ENCODE measurements at regions not wholly inside any gene's neighbourhood (a gene's known extent, or its start where the extent isn't known, plus 50 kb on each side); places are given as distances from the start of the nearest gene placed in this dataset.
"Not testable (repeated sequence)": the region's sequence is repeated elsewhere in the genome, so short reads cannot be mapped to it uniquely, and the experiment has no call there.

- DNase-seq, result no peak
Measured at GRCh38 chr18:54433368-54433767, 75.7 kb downstream of the C18orf54 start.

GRCh38 chr18:54433857-54434256 lies 76.2 kb downstream of the C18orf54 start:
- no peak for DNase-seq

- DNase-seq, result no peak
Measured at GRCh38 chr18:54434453-54434852, 76.7 kb downstream of the C18orf54 start.

- no peak for DNase-seq
Measured at GRCh38 chr18:54436501-54436900, 78.8 kb downstream of the C18orf54 start.

- no peak for DNase-seq
Measured at GRCh38 chr18:54440292-54440691, 82.6 kb downstream of the C18orf54 start.

GRCh38 chr18:54444319-54444914 lies 86.7 kb downstream of the C18orf54 start:
- peak; percentile 20 for DNase-seq

- no peak for DNase-seq
Measured at GRCh38 chr18:54453996-54454395, 96.3 kb downstream of the C18orf54 start.

GRCh38 chr18:54465502-54465901 lies 107.8 kb downstream of the C18orf54 start:
- no peak for DNase-seq

- no peak for DNase-seq
Measured at GRCh38 chr18:54466248-54467005, 108.7 kb downstream of the C18orf54 start.

GRCh38 chr18:54479365-54479764 lies 111.7 kb upstream of the DYNAP start:
- no peak for DNase-seq

GRCh38 chr18:54480616-54481015 lies 110.4 kb upstream of the DYNAP start:
- no peak for DNase-seq

GRCh38 chr18:54502451-54502850 lies 88.6 kb upstream of the DYNAP start:
- DNase-seq, result not testable (repeated sequence)

GRCh38 chr18:54503131-54503894 lies 87.7 kb upstream of the DYNAP start:
- no peak for DNase-seq

- no peak for DNase-seq
Measured at GRCh38 chr18:54506516-54507261, 84.4 kb upstream of the DYNAP start.

- no peak for DNase-seq
Measured at GRCh38 chr18:54509793-54510192, 81.3 kb upstream of the DYNAP start.

- no peak for DNase-seq
Measured at GRCh38 chr18:54515149-54515548, 75.9 kb upstream of the DYNAP start.

- no peak for DNase-seq
Measured at GRCh38 chr18:54517521-54517920, 73.5 kb upstream of the DYNAP start.

- DNase-seq, result no peak
Measured at GRCh38 chr18:54521846-54522245, 69.2 kb upstream of the DYNAP start.

GRCh38 chr18:54528942-54529376 lies 62.1 kb upstream of the DYNAP start:
- DNase-seq, result no peak

GRCh38 chr18:54529444-54529843 lies 61.6 kb upstream of the DYNAP start:
- no peak for DNase-seq

GRCh38 chr18:54530285-54530684 lies 60.8 kb upstream of the DYNAP start:
- no peak for DNase-seq

- no peak for DNase-seq
Measured at GRCh38 chr18:54531402-54532065, 59.5 kb upstream of the DYNAP start.

GRCh38 chr18:54532222-54532621 lies 58.8 kb upstream of the DYNAP start:
- no peak for DNase-seq
